ENCODE measurements at regions not wholly inside any gene's neighbourhood (a gene's known extent, or its start where the extent isn't known, plus 50 kb on each side); places are given as distances from the start of the nearest gene placed in this dataset.

- DNase-seq: no peak
- no peak for TF ChIP-seq GATA1 (IDR thresholded peaks at IDR 0.05; ENCODE audit: low read depth, low read length)
- no peak for TF ChIP-seq POLR2A (IDR thresholded peaks at IDR 0.05; ENCODE audit: low read length)
Observed at GRCh38 chr9:7545371-7546165, 254.0 kb downstream of the DMAC1 start.

GRCh38 chr9:7542693-7543092 lies 256.9 kb downstream of the DMAC1 start:
- no peak for DNase-seq
- TF ChIP-seq GATA1 (IDR thresholded peaks at IDR 0.05; ENCODE audit: low read depth, low read length) (no peak), POLR2A (IDR thresholded peaks at IDR 0.05; ENCODE audit: low read length) (no peak)

GRCh38 chr9:7542126-7542525 lies 257.5 kb downstream of the DMAC1 start:
- TF ChIP-seq POLR2A (IDR thresholded peaks at IDR 0.05; ENCODE audit: low read length): no peak
- TF ChIP-seq GATA1 (IDR thresholded peaks at IDR 0.05; ENCODE audit: low read depth, low read length): no peak
- DNase-seq: no peak

- DNase-seq: peak; percentile 43 to 64
- TF ChIP-seq POLR2A (IDR thresholded peaks at IDR 0.05; ENCODE audit: low read length) (no peak), GATA1 (IDR thresholded peaks at IDR 0.05; ENCODE audit: low read depth, low read length) (no peak)
Observed at GRCh38 chr9:7536310-7536939, 263.2 kb downstream of the DMAC1 start.

- no peak for DNase-seq
- no peak for TF ChIP-seq GATA1 (IDR thresholded peaks at IDR 0.05; ENCODE audit: low read depth, low read length)
- no peak for TF ChIP-seq POLR2A (IDR thresholded peaks at IDR 0.05; ENCODE audit: low read length)
Observed at GRCh38 chr9:7534211-7534935, 265.2 kb downstream of the DMAC1 start.

GRCh38 chr9:7533376-7534090 lies 266.0 kb downstream of the DMAC1 start:
- TF ChIP-seq POLR2A (IDR thresholded peaks at IDR 0.05; ENCODE audit: low read length): no peak
- no peak for TF ChIP-seq GATA1 (IDR thresholded peaks at IDR 0.05; ENCODE audit: low read depth, low read length)
- DNase-seq: no peak

- TF ChIP-seq GATA1 (IDR thresholded peaks at IDR 0.05; ENCODE audit: low read depth, low read length) (no peak), POLR2A (IDR thresholded peaks at IDR 0.05; ENCODE audit: low read length) (no peak)
- DNase-seq: no peak
Observed at GRCh38 chr9:7523426-7524043, 276.0 kb downstream of the DMAC1 start.

GRCh38 chr9:7520396-7520795 lies 279.2 kb downstream of the DMAC1 start:
- no peak for DNase-seq
- no peak for TF ChIP-seq GATA1 (IDR thresholded peaks at IDR 0.05; ENCODE audit: low read depth, low read length)
- no peak for TF ChIP-seq POLR2A (IDR thresholded peaks at IDR 0.05; ENCODE audit: low read length)

GRCh38 chr9:7516376-7516775 lies 283.2 kb downstream of the DMAC1 start:
- TF ChIP-seq GATA1 (IDR thresholded peaks at IDR 0.05; ENCODE audit: low read depth, low read length): no peak
- TF ChIP-seq POLR2A (IDR thresholded peaks at IDR 0.05; ENCODE audit: low read length): no peak
- DNase-seq: no peak

GRCh38 chr9:7510199-7510598 lies 289.4 kb downstream of the DMAC1 start:
- DNase-seq: no peak

GRCh38 chr9:7509576-7510145 lies 289.9 kb downstream of the DMAC1 start:
- DNase-seq: no peak
- no peak for TF ChIP-seq GATA1 (IDR thresholded peaks at IDR 0.05; ENCODE audit: low read depth, low read length)
- no peak for TF ChIP-seq POLR2A (IDR thresholded peaks at IDR 0.05; ENCODE audit: low read length)

More at GRCh38 chr9:7510199-7510598, 289.4 kb downstream of the DMAC1 start:
- TF ChIP-seq GATA1 (IDR thresholded peaks at IDR 0.05; ENCODE audit: low read depth, low read length) (no peak), POLR2A (IDR thresholded peaks at IDR 0.05; ENCODE audit: low read length) (no peak)

GRCh38 chr9:7508516-7508915 lies 291.1 kb downstream of the DMAC1 start:
- no peak for DNase-seq
- no peak for TF ChIP-seq POLR2A (IDR thresholded peaks at IDR 0.05; ENCODE audit: low read length)
- TF ChIP-seq GATA1 (IDR thresholded peaks at IDR 0.05; ENCODE audit: low read depth, low read length): no peak
